Naive thymus-derived CD4-positive, alpha-beta T cell (primary cell): ENCODE measurements at regions not wholly inside any gene's neighbourhood (a gene's known extent, or its start where the extent isn't known, plus 50 kb on each side); places are given as distances from the start of the nearest gene placed in this dataset.

ENCODE experiments used
- ATAC-seq: fragments of 150-1000 bp; cut with Tn5 transposase; 2 replicates; pipeline ENCODE4 v1.10.0; 2021; ENCODE audit warnings: mild to moderate bottlenecking, moderate library complexity
- CTCF ChIA-PET: fragments of 350-600 bp; sonication (Branson Sonifier 250); formaldehyde crosslinking; loops from one replicate; lab custom pipeline; 2021; ENCODE audit warnings: antibody characterized with exemption; lab: Charles Lee
- POLR2A ChIA-PET: fragments of 350-600 bp; sonication (Branson Sonifier 250); formaldehyde crosslinking; loops from one replicate; lab custom pipeline; 2021; ENCODE audit warnings: antibody characterized with exemption, inconsistent platforms; lab: Charles Lee
- DNase-seq, 9 donors: peaks; one replicate each; pipeline versions ENCODE4 v3.0.0 to v3.0.0-alpha.2; 2020 to 2022; ENCODE audit warnings: mixed read lengths in 1 of 9
- H3K27ac ChIP-seq: one replicate; pipeline ENCODE4 v1.7.0; 2013; ENCODE audit warnings: mild to moderate bottlenecking, low read depth, low read length, moderate library complexity
- H3K27me3 ChIP-seq, 2 donors: one replicate each; pipeline ENCODE4 v1.7.0; 2013; ENCODE audit warnings: low read length in 2 of 2, mild to moderate bottlenecking in 2 of 2, moderate library complexity in 2 of 2; ENCODE audit not compliant: control insufficient read depth in 2 of 2, insufficient read depth in 2 of 2
- H3K36me3 ChIP-seq, 3 experiments: 1 replicate in 2 of 3; 2 replicates in 1 of 3; pipeline ENCODE4 v1.7.0; 2013; ENCODE audit warnings: low read length in 3 of 3, mild to moderate bottlenecking in 3 of 3, moderate library complexity in 1 of 3; ENCODE audit not compliant: insufficient read depth in 3 of 3, control insufficient read depth in 2 of 3
- H3K4me1 ChIP-seq, 2 donors: one replicate each; pipeline ENCODE4 v1.7.0; 2013; ENCODE audit warnings: low read length in 2 of 2, mild to moderate bottlenecking in 2 of 2, moderate library complexity in 1 of 2; ENCODE audit not compliant: control insufficient read depth in 2 of 2, insufficient read depth in 2 of 2
- H3K4me3 ChIP-seq: 2 replicates; pipeline ENCODE4 v1.7.0; 2013; ENCODE audit warnings: mild to moderate bottlenecking, low read length
- H3K9me3 ChIP-seq, 3 experiments: 1 replicate in 2 of 3; 2 replicates in 1 of 3; pipeline ENCODE4 v1.7.0; 2013; ENCODE audit warnings: low read length in 3 of 3; ENCODE audit not compliant: control insufficient read depth in 2 of 3
- H3K27ac Mint-ChIP-seq, 9 donors: one replicate each; pipeline ENCODE4 v1.8.0; 2020 to 2022; ENCODE audit warnings: mixed read lengths in 9 of 9, mild to moderate bottlenecking in 8 of 9, moderate library complexity in 5 of 9, inconsistent platforms in 2 of 9
- H3K27me3 Mint-ChIP-seq, 5 donors: one replicate each; pipeline ENCODE4 v1.8.0; 2021 to 2022; ENCODE audit warnings: mixed read lengths in 5 of 5, mild to moderate bottlenecking in 1 of 5
- H3K36me3 Mint-ChIP-seq, 5 donors: one replicate each; pipeline ENCODE4 v1.8.0; 2020 to 2022; ENCODE audit warnings: mixed read lengths in 5 of 5, mild to moderate bottlenecking in 3 of 5, inconsistent platforms in 1 of 5
- H3K4me1 Mint-ChIP-seq, 7 donors: one replicate each; pipeline ENCODE4 v1.8.0; 2020 to 2022; ENCODE audit warnings: mixed read lengths in 7 of 7, mild to moderate bottlenecking in 3 of 7, inconsistent platforms in 1 of 7
- H3K4me3 Mint-ChIP-seq, 10 donors: one replicate each; pipeline ENCODE4 v1.8.0; 2020 to 2022; ENCODE audit warnings: mild to moderate bottlenecking in 10 of 10, mixed read lengths in 10 of 10, moderate library complexity in 6 of 10, inconsistent platforms in 2 of 10
- H3K9me3 Mint-ChIP-seq, 11 donors: one replicate each; pipeline ENCODE4 v1.8.0; 2020 to 2022; ENCODE audit warnings: mixed read lengths in 11 of 11, mild to moderate bottlenecking in 4 of 11, inconsistent platforms in 1 of 11, moderate library complexity in 1 of 11
- intact Hi-C, 2 donors: fragments of 100-400 bp; cut with micrococcal nuclease; formaldehyde crosslinking; loops; one replicate each; pipeline ENCODE4 v1.15.1; 2023

GRCh38 chr3:89586256-89586655, 478.8 kb downstream of the EPHA3 start:
- Histone ChIP-seq H3K36me3 (no peaks in the 10 kb centered on the region), H3K4me1 (no peaks in the 10 kb centered on the region), H3K27ac (no peak overlapping the region), H3K27me3 (no peaks in the 10 kb centered on the region), H3K9me3 (no peaks in the 10 kb centered on the region), H3K4me3 (no peak overlapping the region)
- Mint-ChIP-seq H3K36me3 (no peaks in the 10 kb centered on the region), H3K4me1 (no peaks in the 10 kb centered on the region), H3K9me3 (peaks cover 0 to 23% (median 5%) of the 10 kb centered on the region in 11 donors), H3K27ac (no peak overlapping the region), H3K27me3 (no peaks in the 10 kb centered on the region), H3K4me3 (no peak overlapping the region)
- intact Hi-C loops = no loop called here
- CTCF ChIA-PET = no interaction called here
- DNase-seq (no peak), ATAC-seq (no peak)
- POLR2A ChIA-PET = no interaction called here

- intact Hi-C loops = no loop called here
- DNase-seq (no peak), ATAC-seq (no peak)
- Mint-ChIP-seq H3K9me3 (peaks cover 0 to 22% (median 5%) of the 10 kb centered on the region in 11 donors), H3K4me1 (no peaks in the 10 kb centered on the region), H3K27me3 (no peaks in the 10 kb centered on the region), H3K4me3 (no peak overlapping the region), H3K27ac (no peak overlapping the region), H3K36me3 (no peaks in the 10 kb centered on the region)
- no peaks in the 10 kb centered on the region for H3K36me3 ChIP-seq
- no peak overlapping the region for H3K27ac ChIP-seq
- no peaks in the 10 kb centered on the region for H3K27me3 ChIP-seq
- ChIA-PET POLR2A (no interaction called here), CTCF (no interaction called here)
- no peaks in the 10 kb centered on the region for H3K4me1 ChIP-seq
- no peak overlapping the region for H3K4me3 ChIP-seq
- H3K9me3 ChIP-seq = no peaks in the 10 kb centered on the region
Measured at GRCh38 chr3:89586676-89587075, 479.3 kb downstream of the EPHA3 start.

- Histone ChIP-seq H3K27me3 (no peaks in the 10 kb centered on the region), H3K4me3 (no peak overlapping the region), H3K9me3 (no peaks in the 10 kb centered on the region), H3K4me1 (no peaks in the 10 kb centered on the region), H3K27ac (no peak overlapping the region), H3K36me3 (no peaks in the 10 kb centered on the region)
- Mint-ChIP-seq H3K27ac (no peak overlapping the region), H3K36me3 (no peaks in the 10 kb centered on the region), H3K27me3 (no peaks in the 10 kb centered on the region), H3K9me3 (peaks cover 0 to 33% (median 8%) of the 10 kb centered on the region in 11 donors), H3K4me3 (no peak overlapping the region), H3K4me1 (no peaks in the 10 kb centered on the region)
- intact Hi-C loops = no loop called here
- DNase-seq (no peak), ATAC-seq (no peak)
- ChIA-PET CTCF (no interaction called here), POLR2A (no interaction called here)
Measured at GRCh38 chr3:89606151-89606550, 498.7 kb downstream of the EPHA3 start.

GRCh38 chr3:89612027-89612426, 504.6 kb downstream of the EPHA3 start:
- no peak for DNase-seq
- Histone ChIP-seq H3K27ac (no peak overlapping the region), H3K4me3 (no peak overlapping the region), H3K36me3 (no peaks in the 10 kb centered on the region), H3K9me3 (no peaks in the 10 kb centered on the region), H3K27me3 (no peaks in the 10 kb centered on the region), H3K4me1 (no peaks in the 10 kb centered on the region)
- H3K4me3 Mint-ChIP-seq = no peak overlapping the region
- no peak for ATAC-seq
- H3K27me3 Mint-ChIP-seq = no peaks in the 10 kb centered on the region
- H3K4me1 Mint-ChIP-seq = no peaks in the 10 kb centered on the region
- no peaks in the 10 kb centered on the region for H3K36me3 Mint-ChIP-seq
- no peak overlapping the region for H3K27ac Mint-ChIP-seq
- ChIA-PET CTCF (no interaction called here), POLR2A (no interaction called here)
- H3K9me3 Mint-ChIP-seq = peaks cover 0 to 27% (median 7%) of the 10 kb centered on the region in 11 donors
- intact Hi-C loops = no loop called here

GRCh38 chr3:89613241-89613640, 505.8 kb downstream of the EPHA3 start:
- intact Hi-C loops = no loop called here
- CTCF ChIA-PET = no interaction called here
- H3K4me1 Mint-ChIP-seq = no peaks in the 10 kb centered on the region
- no peak for DNase-seq
- POLR2A ChIA-PET = no interaction called here
- no peaks in the 10 kb centered on the region for H3K4me1 ChIP-seq
- H3K27me3 ChIP-seq = no peaks in the 10 kb centered on the region
- ATAC-seq = no peak
- H3K9me3 ChIP-seq = no peaks in the 10 kb centered on the region
- H3K27ac ChIP-seq = no peak overlapping the region
- no peaks in the 10 kb centered on the region for H3K36me3 ChIP-seq
- H3K27me3 Mint-ChIP-seq = no peaks in the 10 kb centered on the region
- peaks cover 0 to 31% (median 8%) of the 10 kb centered on the region in 11 donors for H3K9me3 Mint-ChIP-seq
- no peaks in the 10 kb centered on the region for H3K36me3 Mint-ChIP-seq
- H3K27ac Mint-ChIP-seq = no peak overlapping the region
- no peak overlapping the region for H3K4me3 ChIP-seq
- no peak overlapping the region for H3K4me3 Mint-ChIP-seq

GRCh38 chr3:89617706-89618105, 510.3 kb downstream of the EPHA3 start:
- no peaks in the 10 kb centered on the region for H3K36me3 ChIP-seq
- ATAC-seq (no peak), DNase-seq (no peak)
- intact Hi-C loops = no loop called here
- no peak overlapping the region for H3K4me3 ChIP-seq
- H3K27me3 ChIP-seq = no peaks in the 10 kb centered on the region
- H3K36me3 Mint-ChIP-seq = no peaks in the 10 kb centered on the region
- no peak overlapping the region for H3K4me3 Mint-ChIP-seq
- H3K9me3 ChIP-seq = no peaks in the 10 kb centered on the region
- ChIA-PET POLR2A (no interaction called here), CTCF (no interaction called here)
- peaks cover 0 to 32% (median 8%) of the 10 kb centered on the region in 11 donors for H3K9me3 Mint-ChIP-seq
- no peaks in the 10 kb centered on the region for H3K4me1 ChIP-seq
- no peak overlapping the region for H3K27ac ChIP-seq
- no peaks in the 10 kb centered on the region for H3K4me1 Mint-ChIP-seq
- no peak overlapping the region for H3K27ac Mint-ChIP-seq
- no peaks in the 10 kb centered on the region for H3K27me3 Mint-ChIP-seq

GRCh38 chr3:89619263-89619662, 511.8 kb downstream of the EPHA3 start:
- Histone ChIP-seq H3K27me3 (no peaks in the 10 kb centered on the region), H3K9me3 (no peaks in the 10 kb centered on the region), H3K36me3 (no peaks in the 10 kb centered on the region), H3K4me3 (no peak overlapping the region), H3K27ac (no peak overlapping the region), H3K4me1 (no peaks in the 10 kb centered on the region)
- ATAC-seq (no peak), DNase-seq (no peak)
- Mint-ChIP-seq H3K9me3 (peaks cover 0 to 24% (median 5%) of the 10 kb centered on the region in 11 donors), H3K27ac (no peak overlapping the region), H3K36me3 (no peaks in the 10 kb centered on the region), H3K4me1 (no peaks in the 10 kb centered on the region), H3K4me3 (no peak overlapping the region), H3K27me3 (no peaks in the 10 kb centered on the region)
- ChIA-PET POLR2A (no interaction called here), CTCF (no interaction called here)
- intact Hi-C loops = no loop called here
